ENCODE measurements at regions not wholly inside any gene's neighbourhood (a gene's known extent, or its start where the extent isn't known, plus 50 kb on each side); places are given as distances from the start of the nearest gene placed in this dataset.

DNA sequence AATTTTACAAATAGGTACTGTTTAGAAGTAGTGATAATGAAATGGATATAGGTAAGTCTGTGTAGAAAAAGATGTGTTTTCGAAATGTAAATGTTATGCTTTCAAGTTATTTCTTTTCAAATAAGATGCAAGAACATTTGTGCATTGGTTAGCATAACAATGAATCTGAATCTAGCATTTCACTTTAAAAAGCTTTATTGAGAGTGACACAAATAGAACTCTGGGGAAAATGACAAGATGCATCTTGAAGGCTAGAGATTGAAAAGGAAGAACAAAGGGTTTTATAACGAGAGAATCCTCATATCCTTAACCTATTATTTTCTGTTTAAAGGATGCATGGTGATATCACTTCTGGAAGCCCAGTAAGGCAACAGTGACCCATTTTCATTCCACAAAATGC lies 639.9 kb upstream of the PTCHD4 start:
- H3K56ac ChIP-seq (ENCODE audit: insufficient read length, low read depth, low read length): no peak overlapping the region
- H3K9ac ChIP-seq (ENCODE audit: extremely low read depth, insufficient read length, low read length): no peak overlapping the region
- H3T11ph ChIP-seq (ENCODE audit: low read length): no peak overlapping the region
- H3K79me1 ChIP-seq (ENCODE audit: insufficient read depth, low read depth, low read length, poor library complexity, severe bottlenecking): no peaks in the 10 kb centered on the region
- H3K4ac ChIP-seq (ENCODE audit: low read depth, low read length): no peak overlapping the region
- no peak overlapping the region for H2BK120ac ChIP-seq (ENCODE audit: low read depth, low read length, poor library complexity, severe bottlenecking)
- no peaks in the 10 kb centered on the region for H3K23me2 ChIP-seq (ENCODE audit: insufficient read length, low read depth, low read length, poor library complexity, severe bottlenecking)
- H3K23ac ChIP-seq (ENCODE audit: insufficient read length, low read depth, low read length): no peak overlapping the region
- H2BK12ac ChIP-seq (ENCODE audit: insufficient read length, low read depth, low read length): no peak overlapping the region
- DNase-seq: no peak
- Mint-ChIP-seq H3K4me3 (no peak overlapping the region), H3K9me3 (peaks cover 2 to 3% of the 10 kb centered on the region in 2 experiments; a peak in 2 of 5 replicates), H3K36me3 (ENCODE audit: insufficient read depth in 1 of 3, low read depth in 3 of 3) (0 out of 7 replicates have a peak, but pooled peaks cover 0 to under 1% (median 0%) of the 10 kb centered on the region in 3 experiments), H3K27ac (no peak overlapping the region), H3K27me3 (ENCODE audit: low read depth) (no peaks in the 10 kb centered on the region), H3K4me1 (peaks cover 14 to 16% of the 10 kb centered on the region in 2 experiments)
- H3K27me3 ChIP-seq (ENCODE audit: insufficient read depth, low read length): no peaks in the 10 kb centered on the region
- no peak overlapping the region for H2BK5ac ChIP-seq (ENCODE audit: insufficient read length, low read length)
- no peak overlapping the region for H2BK20ac ChIP-seq (ENCODE audit: low read depth, low read length, poor library complexity, severe bottlenecking)
- H4K20me1 ChIP-seq (ENCODE audit: control insufficient read depth, insufficient read depth, insufficient read length): no peaks in the 10 kb centered on the region
- no peak overlapping the region for H4K91ac ChIP-seq (ENCODE audit: insufficient read length, low read depth, low read length)
- H3K9me3 ChIP-seq (ENCODE audit: control insufficient read depth, low read depth, low read length): no peaks in the 10 kb centered on the region
- no peak overlapping the region for H2AK5ac ChIP-seq (ENCODE audit: insufficient read length, low read length)
- no peak overlapping the region for H4K5ac ChIP-seq (ENCODE audit: insufficient read length, low read depth, low read length)
- H3K27ac ChIP-seq (ENCODE audit: insufficient read length, low read depth, low read length): no peak overlapping the region
- H4K8ac ChIP-seq (replicated peaks; ENCODE audit: insufficient read length, low read depth, low read length): no peak overlapping the region
- 100% methylated on average over 1 of the region's 2 CpGs for WGBS (ENCODE audit: extremely low coverage, insufficient read length, low lambda C conversion rate)
- TF ChIP-seq, protein P1, sequence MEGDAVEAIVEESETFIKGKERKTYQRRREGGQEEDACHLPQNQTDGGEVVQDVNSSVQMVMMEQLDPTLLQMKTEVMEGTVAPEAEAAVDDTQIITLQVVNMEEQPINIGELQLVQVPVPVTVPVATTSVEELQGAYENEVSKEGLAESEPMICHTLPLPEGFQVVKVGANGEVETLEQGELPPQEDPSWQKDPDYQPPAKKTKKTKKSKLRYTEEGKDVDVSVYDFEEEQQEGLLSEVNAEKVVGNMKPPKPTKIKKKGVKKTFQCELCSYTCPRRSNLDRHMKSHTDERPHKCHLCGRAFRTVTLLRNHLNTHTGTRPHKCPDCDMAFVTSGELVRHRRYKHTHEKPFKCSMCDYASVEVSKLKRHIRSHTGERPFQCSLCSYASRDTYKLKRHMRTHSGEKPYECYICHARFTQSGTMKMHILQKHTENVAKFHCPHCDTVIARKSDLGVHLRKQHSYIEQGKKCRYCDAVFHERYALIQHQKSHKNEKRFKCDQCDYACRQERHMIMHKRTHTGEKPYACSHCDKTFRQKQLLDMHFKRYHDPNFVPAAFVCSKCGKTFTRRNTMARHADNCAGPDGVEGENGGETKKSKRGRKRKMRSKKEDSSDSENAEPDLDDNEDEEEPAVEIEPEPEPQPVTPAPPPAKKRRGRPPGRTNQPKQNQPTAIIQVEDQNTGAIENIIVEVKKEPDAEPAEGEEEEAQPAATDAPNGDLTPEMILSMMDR (conservative IDR thresholded peaks at IDR 0.05): no peak
- H3K4me2 ChIP-seq (ENCODE audit: insufficient read depth, insufficient read length, low read length): no peak overlapping the region
- no peak overlapping the region for H3K14ac ChIP-seq (ENCODE audit: insufficient read depth, low read length)
- H3K4me1 ChIP-seq (ENCODE audit: insufficient read depth, low read length): 0 out of 2 replicates have a peak, but pooled peaks cover 2% of the 10 kb centered on the region
- H3K18ac ChIP-seq (ENCODE audit: insufficient read length, low read depth, low read length): no peak overlapping the region
- no peaks in the 10 kb centered on the region for H3K79me2 ChIP-seq (ENCODE audit: insufficient read depth, low read length)
- H2AFZ ChIP-seq (ENCODE audit: low read length): no peak overlapping the region
- H2BK15ac ChIP-seq (ENCODE audit: low read depth, low read length): no peak overlapping the region

All from H9 (cell line).